Activated CD4-positive, CD25-positive, alpha-beta regulatory T cell treated with anti-CD3 and anti-CD28 coated beads, Interleukin-2, amount 50 U/mL, for 72 hours (primary cell): ENCODE measurements at regions not wholly inside any gene's neighbourhood (a gene's known extent, or its start where the extent isn't known, plus 50 kb on each side); places are given as distances from the start of the nearest gene placed in this dataset.

Source experiments
- DNase-seq: peaks from one replicate; pipeline ENCODE4 v3.0.0; 2021

GRCh38 chr10:71159892-71160291 is 52.5 kb upstream of the UNC5B start:
- DNase-seq: no peak

- DNase-seq: no peak
Measured at GRCh38 chr10:71161425-71161824, 50.9 kb upstream of the UNC5B start.
